Astrocyte (in vitro differentiated cells and primary cell): ENCODE measurements at regions not wholly inside any gene's neighbourhood (a gene's known extent, or its start where the extent isn't known, plus 50 kb on each side); places are given as distances from the start of the nearest gene placed in this dataset.

Source experiments
- DNase-seq: peaks from one replicate; pipeline ENCODE4 v3.0.0-alpha.2; 2010; ENCODE audit warnings: low read depth
- FAIRE-seq: peaks from 2 replicates; lab custom pipeline; 2011; peaks lifted over from hg19 to GRCh38; lab: Jason Lieb, UNC
- H2AFZ ChIP-seq: 2 replicates; pipeline ENCODE4 v1.6.0; 2012; ENCODE audit warnings: low read depth, low read length, inconsistent platforms
- H3K27ac ChIP-seq: 2 replicates; pipeline ENCODE4 v1.5.1; 2011; ENCODE audit warnings: low read depth, low read length, inconsistent platforms
- H3K27me3 ChIP-seq: 2 replicates; pipeline ENCODE4 v1.6.0; 2011; ENCODE audit warnings: low read length, inconsistent platforms; ENCODE audit not compliant: insufficient read depth
- H3K36me3 ChIP-seq: 2 replicates; pipeline ENCODE4 v1.5.1; 2011; ENCODE audit warnings: low read length, inconsistent platforms; ENCODE audit not compliant: insufficient read depth
- H3K4me1 ChIP-seq: 2 replicates; pipeline ENCODE4 v1.5.1; 2011; ENCODE audit warnings: low read length, inconsistent platforms; ENCODE audit not compliant: insufficient read depth
- H3K4me2 ChIP-seq: 2 replicates; pipeline ENCODE4 v1.6.0; 2012; ENCODE audit warnings: low read length, inconsistent platforms
- H3K4me3 ChIP-seq: 2 replicates; pipeline ENCODE4 v1.5.1; 2011; ENCODE audit warnings: low read depth, mild to moderate bottlenecking, low read length, inconsistent platforms; ENCODE audit not compliant: insufficient read depth
- H3K79me2 ChIP-seq: 2 replicates; pipeline ENCODE4 v1.6.0; 2012; ENCODE audit warnings: mild to moderate bottlenecking, low read length, inconsistent platforms; ENCODE audit not compliant: insufficient read depth
- H3K9ac ChIP-seq: 2 replicates; pipeline ENCODE4 v1.6.0; 2012; ENCODE audit warnings: mild to moderate bottlenecking, low read length, inconsistent platforms
- H3K9me3 ChIP-seq: 2 replicates; pipeline ENCODE4 v1.5.1; 2012; ENCODE audit warnings: low read depth, mild to moderate bottlenecking, low read length, inconsistent platforms; ENCODE audit not compliant: insufficient read depth
- H4K20me1 ChIP-seq: 2 replicates; pipeline ENCODE4 v1.6.0; 2012; ENCODE audit warnings: low read length, inconsistent platforms; ENCODE audit not compliant: insufficient read depth
- H3K27ac Mint-ChIP-seq: one replicate; pipeline ENCODE4 v1.8.0; 2021; ENCODE audit warnings: mild to moderate bottlenecking, mixed read lengths; ENCODE audit not compliant: unreplicated experiment
- H3K27me3 Mint-ChIP-seq: one replicate; pipeline ENCODE4 v1.8.0; 2021; ENCODE audit warnings: low read depth, mixed read lengths; ENCODE audit not compliant: unreplicated experiment
- H3K36me3 Mint-ChIP-seq: one replicate; pipeline ENCODE4 v1.8.0; 2021; ENCODE audit warnings: low read depth, mixed read lengths; ENCODE audit not compliant: unreplicated experiment
- H3K4me1 Mint-ChIP-seq: one replicate; pipeline ENCODE4 v1.8.0; 2021; ENCODE audit warnings: low read depth, mixed read lengths; ENCODE audit not compliant: unreplicated experiment
- H3K4me3 Mint-ChIP-seq: one replicate; pipeline ENCODE4 v1.8.0; 2021; ENCODE audit warnings: mild to moderate bottlenecking, moderate library complexity, mixed read lengths; ENCODE audit not compliant: unreplicated experiment
- H3K9me3 Mint-ChIP-seq: one replicate; pipeline ENCODE4 v1.8.0; 2021; ENCODE audit warnings: mild to moderate bottlenecking, mixed read lengths; ENCODE audit not compliant: unreplicated experiment
- CTCF ChIP-seq: IDR thresholded peaks from 2 replicates; pipeline ENCODE4 v1.5.1; 2011; ENCODE audit warnings: low read depth, mild to moderate bottlenecking, inconsistent platforms, low read length, moderate library complexity; ENCODE audit not compliant: insufficient read depth
- EZH2 ChIP-seq: IDR thresholded peaks from 2 replicates; pipeline ENCODE4 v1.6.1; 2012; ENCODE audit warnings: mild to moderate bottlenecking, low read length, inconsistent platforms; ENCODE audit not compliant: insufficient read depth

GRCh38 chr6:132961610-132962009 lies 147.2 kb downstream of the RPS12 start:
- TF ChIP-seq EZH2: no peak
- no peaks in the 10 kb centered on the region for H3K79me2 ChIP-seq
- no peak overlapping the region for H3K9ac ChIP-seq
- H3K27ac ChIP-seq: no peak overlapping the region
- no peak overlapping the region for H2AFZ ChIP-seq
- peak overlapping the region; percentile 58 for H3K4me2 ChIP-seq
- no peak overlapping the region for H3K27ac Mint-ChIP-seq
- H3K4me1 ChIP-seq: peaks cover 21% of the 10 kb centered on the region
- H3K4me3 Mint-ChIP-seq: no peak overlapping the region
- peaks cover 9% of the 10 kb centered on the region for H3K4me1 Mint-ChIP-seq
- no peaks in the 10 kb centered on the region for H3K36me3 Mint-ChIP-seq
- no peaks in the 10 kb centered on the region for H3K9me3 Mint-ChIP-seq
- H3K27me3 ChIP-seq: peaks cover 2% of the 10 kb centered on the region
- peaks cover 2% of the 10 kb centered on the region for H3K27me3 Mint-ChIP-seq
- DNase-seq: no peak
- H3K9me3 ChIP-seq: no peaks in the 10 kb centered on the region
- no peak for FAIRE-seq
- H4K20me1 ChIP-seq: no peaks in the 10 kb centered on the region
- H3K36me3 ChIP-seq: no peaks in the 10 kb centered on the region
- no peak overlapping the region for H3K4me3 ChIP-seq

GRCh38 chr6:132962936-132963868 lies 148.8 kb downstream of the RPS12 start:
- no peak overlapping the region for H3K4me3 ChIP-seq
- H3K4me3 Mint-ChIP-seq: no peak overlapping the region
- no peaks in the 10 kb centered on the region for H3K9me3 ChIP-seq
- peaks cover 21% of the 10 kb centered on the region for H3K4me1 ChIP-seq
- H3K27me3 Mint-ChIP-seq: peaks cover 2% of the 10 kb centered on the region
- no peaks in the 10 kb centered on the region for H3K36me3 Mint-ChIP-seq
- no peak overlapping the region for H3K27ac Mint-ChIP-seq
- TF ChIP-seq EZH2: no peak
- peak; percentile 84 for TF ChIP-seq CTCF
- no peak overlapping the region for H2AFZ ChIP-seq
- no peak overlapping the region for H3K27ac ChIP-seq
- no peaks in the 10 kb centered on the region for H3K27me3 ChIP-seq
- peaks cover 9% of the 10 kb centered on the region for H3K4me1 Mint-ChIP-seq
- no peak overlapping the region for H3K4me2 ChIP-seq
- FAIRE-seq: no peak
- H3K9ac ChIP-seq: no peak overlapping the region
- no peaks in the 10 kb centered on the region for H4K20me1 ChIP-seq
- peak; percentile 39 for DNase-seq
- H3K9me3 Mint-ChIP-seq: no peaks in the 10 kb centered on the region
- H3K36me3 ChIP-seq: no peaks in the 10 kb centered on the region
- no peaks in the 10 kb centered on the region for H3K79me2 ChIP-seq

GRCh38 chr6:132964101-132964867 lies 149.9 kb downstream of the RPS12 start:
- Histone ChIP-seq H3K9ac (no peak overlapping the region), H2AFZ (no peak overlapping the region), H3K36me3 (no peaks in the 10 kb centered on the region), H3K27me3 (no peaks in the 10 kb centered on the region), H3K4me3 (no peak overlapping the region), H4K20me1 (no peaks in the 10 kb centered on the region), H3K9me3 (no peaks in the 10 kb centered on the region), H3K27ac (no peak overlapping the region), H3K4me2 (peak overlapping the region; percentile 26), H3K4me1 (peaks cover 21% of the 10 kb centered on the region), H3K79me2 (no peaks in the 10 kb centered on the region)
- peak; percentile 59 for DNase-seq
- no peak for TF ChIP-seq EZH2
- TF ChIP-seq CTCF: no peak
- no peak for FAIRE-seq
- Mint-ChIP-seq H3K4me1 (peaks cover 11% of the 10 kb centered on the region), H3K9me3 (no peaks in the 10 kb centered on the region), H3K27me3 (no peaks in the 10 kb centered on the region), H3K27ac (no peak overlapping the region), H3K36me3 (no peaks in the 10 kb centered on the region), H3K4me3 (no peak overlapping the region)
